Thyroid gland (tissue), 4 donors: ENCODE measurements at regions not wholly inside any gene's neighbourhood (a gene's known extent, or its start where the extent isn't known, plus 50 kb on each side); places are given as distances from the start of the nearest gene placed in this dataset.

Experiments used
- POLR2A ChIP-seq, 2 donors: fragments of 450-650 bp; IDR thresholded peaks; one replicate each; pipeline ENCODE4 v1.6.1; 2017; ENCODE audit warnings: antibody characterized with exemption in 2 of 2, mild to moderate bottlenecking in 2 of 2, moderate library complexity in 1 of 2
- TF ChIP-seq, protein P1 (sequence below), 6 experiments: fragments of 200-600 bp in 3 of 6; fragments of 450-650 bp in 3 of 6; sonication (generic) in 3 of 6; IDR thresholded peaks; one replicate each; pipeline ENCODE4 v1.5.1; 2016 to 2019; ENCODE audit warnings: antibody characterized with exemption in 6 of 6, mild to moderate bottlenecking in 2 of 6, inconsistent platforms in 1 of 6, moderate library complexity in 1 of 6

DNA sequence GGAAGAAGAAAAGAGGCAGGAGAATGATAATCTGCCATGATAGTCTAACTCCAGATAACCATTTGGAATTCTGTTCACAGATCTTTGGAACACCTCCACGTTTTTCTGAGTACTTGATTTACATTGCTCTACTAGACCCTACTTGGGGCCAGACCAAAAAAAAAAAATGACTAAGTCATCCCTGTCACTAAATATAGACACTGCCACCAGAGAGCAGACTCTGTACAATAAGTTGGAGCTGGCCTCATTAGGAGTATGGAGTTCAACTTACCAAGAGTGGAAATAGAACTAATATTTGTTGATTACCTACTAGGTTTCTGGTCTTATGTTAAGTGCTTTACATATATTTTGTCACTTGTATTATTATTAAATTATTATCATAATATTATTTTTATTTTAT lies 80.9 kb upstream of the ZNF800 start:
- TF ChIP-seq, protein P1, sequence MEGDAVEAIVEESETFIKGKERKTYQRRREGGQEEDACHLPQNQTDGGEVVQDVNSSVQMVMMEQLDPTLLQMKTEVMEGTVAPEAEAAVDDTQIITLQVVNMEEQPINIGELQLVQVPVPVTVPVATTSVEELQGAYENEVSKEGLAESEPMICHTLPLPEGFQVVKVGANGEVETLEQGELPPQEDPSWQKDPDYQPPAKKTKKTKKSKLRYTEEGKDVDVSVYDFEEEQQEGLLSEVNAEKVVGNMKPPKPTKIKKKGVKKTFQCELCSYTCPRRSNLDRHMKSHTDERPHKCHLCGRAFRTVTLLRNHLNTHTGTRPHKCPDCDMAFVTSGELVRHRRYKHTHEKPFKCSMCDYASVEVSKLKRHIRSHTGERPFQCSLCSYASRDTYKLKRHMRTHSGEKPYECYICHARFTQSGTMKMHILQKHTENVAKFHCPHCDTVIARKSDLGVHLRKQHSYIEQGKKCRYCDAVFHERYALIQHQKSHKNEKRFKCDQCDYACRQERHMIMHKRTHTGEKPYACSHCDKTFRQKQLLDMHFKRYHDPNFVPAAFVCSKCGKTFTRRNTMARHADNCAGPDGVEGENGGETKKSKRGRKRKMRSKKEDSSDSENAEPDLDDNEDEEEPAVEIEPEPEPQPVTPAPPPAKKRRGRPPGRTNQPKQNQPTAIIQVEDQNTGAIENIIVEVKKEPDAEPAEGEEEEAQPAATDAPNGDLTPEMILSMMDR (IDR thresholded peaks at IDR 0.05), result no peak
- TF ChIP-seq POLR2A (IDR thresholded peaks at IDR 0.05), result no peak
